HL-60/S4 treated with phorbol 12-myristate 13-acetate at 8.2 ng/mL for 4 days and 3 days (cell line): ENCODE measurements at regions not wholly inside any gene's neighbourhood (a gene's known extent, or its start where the extent isn't known, plus 50 kb on each side); places are given as distances from the start of the nearest gene placed in this dataset.

Experiments
- in situ Hi-C: fragments of 300-500 bp; cut with MboI; formaldehyde crosslinking; loops from 2 replicates; pipeline ENCODE4 v1.15.0; 2022; ENCODE audit warnings: low sequenced_read_pairs

- in situ Hi-C loops, result loop anchor here (25.0 kb wide), 1 partner anchor 180 kb away; no protein-coding TSS in a partner anchor
Observed at GRCh38 chr7:106957766-106958165, 86.7 kb upstream of the PRKAR2B start.

DNA sequence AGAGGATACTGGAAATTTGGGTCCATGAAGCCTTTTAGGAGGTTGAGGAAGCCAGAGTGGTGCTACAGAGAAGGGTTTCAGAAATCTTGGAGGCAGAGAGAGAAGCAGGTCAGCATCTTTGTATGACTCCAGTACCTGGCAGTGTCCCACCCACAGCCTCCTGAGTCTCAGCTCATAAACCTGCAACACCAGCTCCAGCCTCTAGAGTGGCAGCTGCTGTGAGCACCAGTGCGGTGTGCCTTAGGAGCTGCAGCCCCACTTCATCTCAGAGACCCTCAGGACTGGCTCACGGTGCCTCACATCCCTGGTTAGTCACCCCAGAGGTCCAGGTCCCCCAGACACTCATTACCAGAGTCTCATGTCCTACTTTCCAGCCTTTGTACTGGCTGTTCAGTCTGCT lies 84.8 kb upstream of the PRKAR2B start:
- in situ Hi-C loops, result loop anchor here (25.0 kb wide), 1 partner anchor 178 kb away; no protein-coding TSS in a partner anchor

GRCh38 chr7:106962751-106963150 lies 81.8 kb upstream of the PRKAR2B start:
- in situ Hi-C loops, result loop anchor here (25.0 kb wide), 1 partner anchor 175 kb away; no protein-coding TSS in a partner anchor

DNA sequence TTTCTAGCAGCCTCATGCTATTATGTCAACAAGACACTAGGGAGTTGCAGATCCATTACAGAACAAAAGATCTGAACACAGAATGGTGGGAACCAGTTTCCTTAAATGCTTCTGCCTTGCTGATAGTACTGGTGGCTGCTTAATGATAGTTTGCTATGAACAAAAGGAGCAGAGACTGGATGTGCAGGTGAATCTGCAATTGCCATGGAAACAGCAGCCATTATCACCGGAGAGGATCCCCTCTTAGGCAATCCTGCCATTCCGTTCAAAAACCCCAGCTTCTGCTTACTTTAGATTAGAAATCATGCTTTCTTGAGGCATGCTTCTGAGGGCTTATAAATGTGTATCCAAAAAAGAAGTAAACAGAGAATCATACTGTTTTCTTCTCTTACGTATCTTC lies 80.0 kb upstream of the PRKAR2B start:
- in situ Hi-C loops, result loop anchor here (25.0 kb wide), 1 partner anchor 173 kb away; no protein-coding TSS in a partner anchor

DNA sequence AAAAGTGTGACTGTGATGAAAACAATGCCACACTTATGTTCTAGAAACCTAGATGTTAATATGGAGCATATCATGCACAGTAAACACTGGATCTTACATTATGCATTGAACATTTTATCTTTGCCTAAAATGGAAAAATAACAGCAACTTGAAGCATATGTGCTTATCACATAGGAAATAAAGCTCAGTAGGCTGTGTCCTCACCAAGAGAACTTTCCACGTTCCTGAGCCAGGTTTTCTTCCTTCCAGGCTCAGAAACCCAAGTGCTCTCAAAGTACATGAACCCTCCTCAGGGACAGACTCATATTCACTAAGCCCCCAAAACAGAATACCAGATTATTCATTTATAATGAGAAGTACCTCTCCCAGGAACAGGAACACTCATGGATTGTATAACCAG lies 79.4 kb upstream of the PRKAR2B start:
- in situ Hi-C loops, result loop anchor here (25.0 kb wide), 1 partner anchor 172 kb away; no protein-coding TSS in a partner anchor

GRCh38 chr7:106966121-106966520 lies 78.4 kb upstream of the PRKAR2B start:
- in situ Hi-C loops, result loop anchor here (25.0 kb wide), 1 partner anchor 171 kb away; no protein-coding TSS in a partner anchor

- in situ Hi-C loops, result loop anchor here (25.0 kb wide), 1 partner anchor 169 kb away; no protein-coding TSS in a partner anchor
Observed at GRCh38 chr7:106968160-106968559, 76.3 kb upstream of the PRKAR2B start.

DNA sequence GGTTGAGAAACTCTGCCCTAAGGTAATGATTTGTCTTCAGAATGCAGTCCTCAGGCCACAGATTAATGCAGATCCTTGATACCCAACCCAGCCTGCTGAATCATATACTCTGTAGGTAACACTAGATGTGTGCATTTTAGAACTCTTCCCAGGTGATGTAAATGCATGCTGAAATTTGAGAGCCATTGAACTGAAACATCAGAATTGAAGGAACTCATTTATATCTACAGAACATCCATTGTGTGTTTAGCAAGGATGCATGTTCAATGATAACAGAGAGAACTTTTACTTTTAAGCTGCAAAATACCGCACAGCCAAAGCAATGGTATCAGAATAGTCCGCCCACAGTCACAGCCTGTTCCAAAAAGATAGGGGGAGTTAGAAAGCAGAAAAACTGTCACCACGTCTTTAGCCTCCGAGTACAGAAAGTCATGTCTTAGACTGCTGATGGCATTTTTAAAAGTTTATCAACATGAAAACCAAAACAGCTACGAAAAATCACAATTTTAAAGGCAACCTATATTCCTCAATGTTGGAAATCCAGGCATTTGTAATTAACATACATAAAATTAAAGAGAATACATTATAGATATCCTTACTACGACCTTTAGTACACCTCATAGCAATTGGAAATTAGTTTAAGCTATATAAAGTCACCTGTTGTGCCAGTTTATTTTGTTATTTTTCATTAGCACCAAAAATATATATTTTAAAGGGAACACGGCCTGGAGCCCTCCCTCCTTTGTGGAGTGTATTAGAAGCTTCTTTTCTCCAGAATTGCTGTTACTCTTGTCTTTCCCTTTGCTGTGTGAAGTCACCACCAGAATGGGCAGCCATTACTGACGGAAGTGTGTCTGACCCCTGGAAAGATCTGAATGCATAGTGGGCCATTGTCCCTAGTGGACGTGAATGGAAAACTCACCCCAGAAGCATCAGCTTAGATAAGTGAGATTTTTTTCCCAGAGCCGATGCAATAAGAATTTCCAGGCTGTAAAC lies 65.8 kb upstream of the PRKAR2B start:
- in situ Hi-C loops, result no loop called here

DNA sequence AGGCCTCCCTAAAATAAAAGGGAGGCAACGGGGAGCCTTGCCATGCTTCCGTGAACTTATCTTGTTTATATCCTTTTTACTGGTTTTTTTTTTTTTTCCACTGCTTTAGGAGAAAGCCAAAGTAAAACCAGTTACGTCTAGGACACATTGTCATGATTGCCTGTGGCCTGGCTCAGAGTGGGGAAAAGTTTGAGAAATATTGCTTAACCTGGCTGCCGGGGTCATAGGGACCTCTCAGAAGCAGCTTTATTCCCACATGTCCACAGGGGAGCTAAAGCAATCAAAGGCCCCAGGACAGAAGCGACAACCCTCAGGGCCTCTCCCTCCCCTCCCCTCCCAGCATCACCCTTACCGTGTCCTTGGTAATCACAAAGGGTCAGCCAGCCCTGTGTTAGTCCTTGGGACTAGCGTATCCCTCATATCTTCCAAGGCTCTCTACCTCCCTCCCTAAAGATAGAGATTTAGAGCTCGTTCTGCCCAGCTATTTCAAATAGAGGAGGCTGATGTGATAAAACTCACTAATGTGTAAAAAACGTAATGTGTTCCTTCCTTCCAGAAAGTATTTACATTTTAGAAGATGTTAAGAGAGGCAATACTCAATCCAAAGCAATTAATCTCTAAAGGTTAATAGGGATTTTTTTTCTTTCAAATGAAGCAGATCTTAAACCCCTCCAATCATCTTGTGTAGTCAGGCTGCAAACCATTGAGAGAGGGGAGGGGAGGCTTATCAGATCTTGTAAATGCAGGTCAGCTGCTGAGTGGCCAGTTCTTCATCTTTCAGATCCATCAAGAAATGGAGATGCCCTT lies 64.8 kb upstream of the PRKAR2B start:
- in situ Hi-C loops, result no loop called here

- in situ Hi-C loops, result no loop called here
Observed at GRCh38 chr7:106980358-106980685, 64.2 kb upstream of the PRKAR2B start.

DNA sequence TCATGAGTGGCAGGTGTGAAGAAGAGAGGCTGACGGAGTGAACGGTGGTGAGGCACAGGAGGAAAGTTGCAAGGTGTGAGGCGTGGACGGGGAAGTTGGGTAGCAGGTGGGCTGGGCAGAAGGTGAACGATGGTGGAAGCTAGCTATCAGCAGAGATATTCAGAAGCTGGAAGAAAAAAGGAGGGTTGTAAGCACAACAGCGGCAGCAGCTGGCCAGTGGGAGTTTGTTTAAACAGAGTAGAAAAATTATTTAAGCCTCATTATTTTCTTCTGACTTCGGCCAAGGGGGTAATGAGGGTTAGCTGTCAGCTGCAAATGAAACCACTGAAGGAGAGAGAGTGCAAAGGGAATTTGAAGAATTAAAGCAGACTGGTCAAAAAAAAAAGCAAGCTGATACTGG lies 62.1 kb upstream of the PRKAR2B start:
- in situ Hi-C loops, result no loop called here

- in situ Hi-C loops, result no loop called here
Observed at GRCh38 chr7:106984034-106984433, 60.5 kb upstream of the PRKAR2B start.

- in situ Hi-C loops, result no loop called here
Observed at GRCh38 chr7:106986450-106986977, 58.0 kb upstream of the PRKAR2B start.

DNA sequence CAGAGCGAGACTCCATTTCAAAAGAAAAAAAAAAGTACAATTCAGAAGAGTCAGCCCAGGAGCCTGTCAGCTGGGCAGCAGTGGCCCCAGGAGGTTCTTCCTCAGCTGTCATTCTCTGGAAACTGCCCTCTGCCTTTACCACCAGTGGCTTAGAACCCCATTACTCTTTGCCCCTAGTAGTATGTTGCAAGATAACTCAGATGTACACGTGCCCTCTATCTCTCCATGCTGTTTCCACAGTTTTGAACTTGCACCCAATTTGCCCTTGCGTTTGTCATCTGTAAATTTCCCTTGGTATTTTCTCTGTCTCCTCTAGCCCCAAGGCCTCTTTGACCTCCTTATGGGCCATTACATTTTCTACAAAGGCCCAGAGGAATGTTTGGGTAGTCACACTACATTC lies 56.7 kb upstream of the PRKAR2B start:
- in situ Hi-C loops, result no loop called here

GRCh38 chr7:106992511-106992910 lies 52.0 kb upstream of the PRKAR2B start:
- in situ Hi-C loops, result no loop called here
